ENCODE measurements at regions not wholly inside any gene's neighbourhood (a gene's known extent, or its start where the extent isn't known, plus 50 kb on each side); places are given as distances from the start of the nearest gene placed in this dataset.

- no peak for DNase-seq (ENCODE audit: low read depth)
- no peak overlapping the region for H3K4me3 ChIP-seq (ENCODE audit: low read depth, low read length)
- TF ChIP-seq, protein P1, sequence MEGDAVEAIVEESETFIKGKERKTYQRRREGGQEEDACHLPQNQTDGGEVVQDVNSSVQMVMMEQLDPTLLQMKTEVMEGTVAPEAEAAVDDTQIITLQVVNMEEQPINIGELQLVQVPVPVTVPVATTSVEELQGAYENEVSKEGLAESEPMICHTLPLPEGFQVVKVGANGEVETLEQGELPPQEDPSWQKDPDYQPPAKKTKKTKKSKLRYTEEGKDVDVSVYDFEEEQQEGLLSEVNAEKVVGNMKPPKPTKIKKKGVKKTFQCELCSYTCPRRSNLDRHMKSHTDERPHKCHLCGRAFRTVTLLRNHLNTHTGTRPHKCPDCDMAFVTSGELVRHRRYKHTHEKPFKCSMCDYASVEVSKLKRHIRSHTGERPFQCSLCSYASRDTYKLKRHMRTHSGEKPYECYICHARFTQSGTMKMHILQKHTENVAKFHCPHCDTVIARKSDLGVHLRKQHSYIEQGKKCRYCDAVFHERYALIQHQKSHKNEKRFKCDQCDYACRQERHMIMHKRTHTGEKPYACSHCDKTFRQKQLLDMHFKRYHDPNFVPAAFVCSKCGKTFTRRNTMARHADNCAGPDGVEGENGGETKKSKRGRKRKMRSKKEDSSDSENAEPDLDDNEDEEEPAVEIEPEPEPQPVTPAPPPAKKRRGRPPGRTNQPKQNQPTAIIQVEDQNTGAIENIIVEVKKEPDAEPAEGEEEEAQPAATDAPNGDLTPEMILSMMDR (IDR thresholded peaks at IDR 0.05; ENCODE audit: insufficient read depth, low read length), result no peak
These were observed 156.3 kb upstream of the RAI2 start for GRCh38 chrX:18017411-18017810.

- no peak overlapping the region for H3K4me3 ChIP-seq (ENCODE audit: low read depth, low read length)
- no peak for DNase-seq (ENCODE audit: low read depth)
- TF ChIP-seq, protein P1 (IDR thresholded peaks at IDR 0.05; ENCODE audit: insufficient read depth, low read length), result no peak
These were observed 155.8 kb upstream of the RAI2 start for GRCh38 chrX:18016941-18017340.

DNA sequence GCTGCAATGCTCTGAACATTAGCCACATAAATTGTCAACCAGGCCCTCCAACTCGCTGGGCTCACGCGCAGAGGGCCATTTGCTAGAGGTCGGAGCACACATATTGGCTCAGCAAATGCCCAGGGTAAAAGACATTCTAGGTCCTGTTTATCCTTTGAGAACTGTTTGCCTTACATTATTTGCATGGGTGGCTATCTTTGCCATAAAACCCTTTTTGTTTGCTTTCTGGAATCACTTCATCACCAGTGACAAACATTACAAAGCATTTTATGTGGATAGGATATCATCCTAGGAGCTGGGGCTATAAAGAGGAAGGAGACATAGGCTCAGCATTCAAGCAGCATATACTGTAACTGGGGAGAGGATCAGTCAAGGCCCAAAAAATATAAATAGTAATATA lies 149.2 kb upstream of the RAI2 start:
- DNase-seq (ENCODE audit: low read depth), result no peak
- H3K4me3 ChIP-seq (ENCODE audit: low read depth, low read length), result no peak overlapping the region
- TF ChIP-seq, protein P1 (IDR thresholded peaks at IDR 0.05; ENCODE audit: insufficient read depth, low read length), result no peak

- TF ChIP-seq, protein P1 (IDR thresholded peaks at IDR 0.05; ENCODE audit: insufficient read depth, low read length), result no peak
- H3K4me3 ChIP-seq (ENCODE audit: low read depth, low read length), result no peak overlapping the region
- no peak for DNase-seq (ENCODE audit: low read depth)
These were observed 142.8 kb upstream of the RAI2 start for GRCh38 chrX:18003876-18004275.

GRCh38 chrX:18002791-18003190 lies 141.7 kb upstream of the RAI2 start:
- H3K4me3 ChIP-seq (ENCODE audit: low read depth, low read length), result no peak overlapping the region
- TF ChIP-seq, protein P1 (IDR thresholded peaks at IDR 0.05; ENCODE audit: insufficient read depth, low read length), result no peak
- DNase-seq (ENCODE audit: low read depth), result no peak

DNA sequence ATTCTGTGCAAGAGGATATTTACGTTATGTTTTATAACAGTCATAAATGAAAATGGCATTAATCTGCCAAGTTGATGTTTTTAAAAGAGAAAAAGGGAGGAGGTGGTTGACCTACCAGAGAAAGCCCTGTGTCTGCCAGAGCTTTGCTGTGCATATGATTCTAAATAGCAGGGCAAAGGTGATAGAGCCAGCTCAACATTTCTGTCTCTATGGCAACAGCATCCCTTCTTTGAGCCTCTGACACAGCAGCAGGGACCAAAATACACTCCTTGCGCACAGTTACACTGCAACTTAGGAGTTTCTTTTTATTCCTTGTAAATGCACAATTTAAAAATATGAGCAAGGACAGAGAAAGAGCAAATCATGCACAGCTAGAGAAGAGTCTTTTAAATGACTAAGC lies 133.3 kb upstream of the RAI2 start:
- DNase-seq (ENCODE audit: low read depth), result no peak
- H3K4me3 ChIP-seq (ENCODE audit: low read depth, low read length), result no peak overlapping the region
- TF ChIP-seq, protein P1 (IDR thresholded peaks at IDR 0.05; ENCODE audit: insufficient read depth, low read length), result no peak

DNA sequence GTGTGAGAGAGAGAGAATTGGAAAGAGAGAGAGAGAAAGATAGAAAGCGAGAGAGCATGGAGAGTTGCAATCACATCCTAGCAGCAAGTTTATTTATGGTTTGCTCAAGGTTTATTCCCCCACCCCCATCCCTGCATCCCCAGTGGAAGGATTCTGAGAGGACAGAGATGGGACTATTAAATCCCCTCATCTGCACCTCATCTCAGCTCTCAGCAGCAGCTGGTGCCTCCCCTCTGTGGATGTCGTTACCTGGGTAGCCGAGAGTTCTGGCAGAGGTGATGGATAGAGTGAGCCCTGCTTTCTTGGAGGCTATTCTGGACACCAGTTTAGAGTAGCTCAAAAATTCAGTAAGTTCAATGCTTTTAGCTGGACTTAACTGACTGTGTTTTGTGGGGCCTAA lies 132.0 kb upstream of the RAI2 start:
- TF ChIP-seq, protein P1 (IDR thresholded peaks at IDR 0.05; ENCODE audit: insufficient read depth, low read length), result no peak
- no peak for DNase-seq (ENCODE audit: low read depth)
- no peak overlapping the region for H3K4me3 ChIP-seq (ENCODE audit: low read depth, low read length)
